ENCODE measurements at regions not wholly inside any gene's neighbourhood (a gene's known extent, or its start where the extent isn't known, plus 50 kb on each side); places are given as distances from the start of the nearest gene placed in this dataset.

DNA sequence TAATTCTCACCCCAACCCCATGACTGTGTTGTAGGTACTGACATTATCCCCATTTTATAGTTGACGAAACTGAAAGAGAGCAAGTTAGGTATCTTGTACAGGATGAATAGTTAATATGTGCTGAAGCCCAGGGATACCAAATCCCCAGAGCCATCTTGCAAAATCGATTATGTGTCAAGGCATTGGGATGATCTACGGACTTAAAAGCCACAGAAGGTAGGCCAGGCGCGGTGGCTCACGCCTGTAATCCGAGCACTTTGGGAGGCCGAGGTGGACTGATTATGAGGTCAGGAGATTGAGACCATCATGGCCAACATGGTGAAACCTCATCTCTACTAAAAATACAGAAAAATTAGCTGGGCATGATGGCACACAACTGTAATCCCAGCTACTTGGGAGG is 242.4 kb upstream of the RHOBTB1 start:
- no peak for TF ChIP-seq HDGF (IDR thresholded peaks at IDR 0.05; ENCODE audit: borderline replicate concordance)
- no peak for TF ChIP-seq FOXM1 (IDR thresholded peaks at IDR 0.05; ENCODE audit: borderline replicate concordance)
